ENCODE measurements at regions not wholly inside any gene's neighbourhood (a gene's known extent, or its start where the extent isn't known, plus 50 kb on each side); places are given as distances from the start of the nearest gene placed in this dataset.
"Not testable (repeated sequence)": the region's sequence is repeated elsewhere in the genome, so short reads cannot be mapped to it uniquely, and the experiment has no call there.

GRCh38 chr18:4961121-4961909, 235.7 kb downstream of the AKAIN1 start:
- no peaks in the 10 kb centered on the region for H3K4me1 ChIP-seq
- H3K27me3 ChIP-seq, result no peaks in the 10 kb centered on the region
- no peak for ATAC-seq (ENCODE audit: low FRiP score in 2 of 2)
- no peaks in the 10 kb centered on the region for H3K36me3 ChIP-seq
- TF ChIP-seq POLR2A (IDR thresholded peaks at IDR 0.05) (no peak), CTCF (IDR thresholded peaks at IDR 0.05) (no peak), EP300 (IDR thresholded peaks at IDR 0.05) (no peak), POLR2AphosphoS5 (IDR thresholded peaks at IDR 0.05) (no peak)
- DNase-seq, result no peak
- H3K4me3 ChIP-seq, result no peak overlapping the region
- peaks cover 0 to 8% (median 0%) of the 10 kb centered on the region in 4 donors for H3K9me3 ChIP-seq
- WGBS, 2 donors, result 89 to 91% methylated on average over 4 of the region's 4 CpGs
- H3K27ac ChIP-seq, result no peak overlapping the region

GRCh38 chr18:4960578-4960977, 236.5 kb downstream of the AKAIN1 start:
- H3K4me1 ChIP-seq, result no peaks in the 10 kb centered on the region
- no peak overlapping the region for H3K27ac ChIP-seq
- no peak overlapping the region for H3K4me3 ChIP-seq
- TF ChIP-seq EP300 (IDR thresholded peaks at IDR 0.05), result no peak
- no peak for TF ChIP-seq POLR2A (IDR thresholded peaks at IDR 0.05)
- TF ChIP-seq POLR2AphosphoS5 (IDR thresholded peaks at IDR 0.05), result no peak
- no peak for TF ChIP-seq CTCF (IDR thresholded peaks at IDR 0.05)
- H3K36me3 ChIP-seq, result no peaks in the 10 kb centered on the region
- H3K9me3 ChIP-seq, result peaks cover 0 to 7% (median 0%) of the 10 kb centered on the region in 4 donors
- DNase-seq, result no peak
- peak in 1 of 2 donors; percentile 31 for ATAC-seq (ENCODE audit: low FRiP score in 2 of 2)
- no peaks in the 10 kb centered on the region for H3K27me3 ChIP-seq
- 88 to 89% methylated on average over 3 to 5 of the region's 5 CpGs for WGBS, 2 donors

- ATAC-seq (ENCODE audit: low FRiP score in 2 of 2), result no peak
- H3K27me3 ChIP-seq, result no peaks in the 10 kb centered on the region
- WGBS, 2 donors, result 76 to 96% methylated on average over 1 of the region's 1 CpG
- H3K27ac ChIP-seq, result no peak overlapping the region
- DNase-seq, result no peak
- no peaks in the 10 kb centered on the region for H3K4me1 ChIP-seq
- no peak for TF ChIP-seq EP300 (IDR thresholded peaks at IDR 0.05)
- no peak overlapping the region for H3K4me3 ChIP-seq
- H3K36me3 ChIP-seq, result no peaks in the 10 kb centered on the region
- H3K9me3 ChIP-seq, result peaks cover 0 to 9% (median 4%) of the 10 kb centered on the region in 4 donors
Observed at GRCh38 chr18:4931209-4931608, 265.8 kb downstream of the AKAIN1 start.

GRCh38 chr18:4921548-4921947, 275.5 kb downstream of the AKAIN1 start:
- TF ChIP-seq EP300 (IDR thresholded peaks at IDR 0.05) (no peak), CTCF (IDR thresholded peaks at IDR 0.05) (no peak), POLR2AphosphoS5 (IDR thresholded peaks at IDR 0.05) (no peak), POLR2A (IDR thresholded peaks at IDR 0.05) (no peak)
- Histone ChIP-seq H3K27ac (no peak overlapping the region), H3K4me3 (no peak overlapping the region), H3K9me3 (no peaks in the 10 kb centered on the region), H3K4me1 (no peaks in the 10 kb centered on the region), H3K36me3 (no peaks in the 10 kb centered on the region), H3K27me3 (no peaks in the 10 kb centered on the region)
- no peak for DNase-seq
- ATAC-seq (ENCODE audit: low FRiP score in 2 of 2), result no peak

GRCh38 chr18:4917509-4917908, 279.5 kb downstream of the AKAIN1 start:
- not testable (repeated sequence) for ATAC-seq (ENCODE audit: low FRiP score in 2 of 2); H3K4me1 ChIP-seq; H3K9me3 ChIP-seq; DNase-seq; H3K27me3 ChIP-seq; H3K27ac ChIP-seq; H3K4me3 ChIP-seq; H3K36me3 ChIP-seq
- 61 to 72% methylated on average over 5 to 7 of the region's 7 CpGs for WGBS, 2 donors

- no peaks in the 10 kb centered on the region for H3K27me3 ChIP-seq
- H3K27ac ChIP-seq, result no peak overlapping the region
- TF ChIP-seq POLR2A (IDR thresholded peaks at IDR 0.05) (no peak), POLR2AphosphoS5 (IDR thresholded peaks at IDR 0.05) (no peak), EP300 (IDR thresholded peaks at IDR 0.05) (no peak), CTCF (IDR thresholded peaks at IDR 0.05) (no peak)
- no peaks in the 10 kb centered on the region for H3K36me3 ChIP-seq
- 74 to 81% methylated on average over 3 of the region's 3 CpGs for WGBS, 2 donors
- DNase-seq, result no peak
- H3K4me3 ChIP-seq, result no peak overlapping the region
- H3K4me1 ChIP-seq, result no peaks in the 10 kb centered on the region
- no peaks in the 10 kb centered on the region for H3K9me3 ChIP-seq
- ATAC-seq (ENCODE audit: low FRiP score in 2 of 2), result no peak
Observed at GRCh38 chr18:4908328-4908727, 288.7 kb downstream of the AKAIN1 start.
